SJCRH30 (cell line): ENCODE measurements at regions not wholly inside any gene's neighbourhood (a gene's known extent, or its start where the extent isn't known, plus 50 kb on each side); places are given as distances from the start of the nearest gene placed in this dataset.
"Not testable (repeated sequence)": the region's sequence is repeated elsewhere in the genome, so short reads cannot be mapped to it uniquely, and the experiment has no call there.

Source experiments
- DNase-seq, 2 experiments: peaks; one replicate each; pipeline ENCODE4 v3.0.0-alpha.2; 2015 to 2020
- H3K27ac ChIP-seq: fragments of 250-450 bp; sonication (Bioruptor Pico); 2 replicates; pipeline ENCODE4 v1.5.1; 2020; ENCODE audit warnings: mild to moderate bottlenecking, moderate library complexity
- H3K27me3 ChIP-seq: fragments of 250-450 bp; sonication (Bioruptor Pico); 2 replicates; pipeline ENCODE4 v1.5.1; 2020; ENCODE audit warnings: mild to moderate bottlenecking, moderate library complexity
- H3K36me3 ChIP-seq: fragments of 250-450 bp; sonication (Bioruptor Pico); 2 replicates; pipeline ENCODE4 v1.5.1; 2020; ENCODE audit warnings: mild to moderate bottlenecking, moderate library complexity
- H3K4me1 ChIP-seq: fragments of 250-450 bp; sonication (Bioruptor Pico); 2 replicates; pipeline ENCODE4 v1.5.1; 2020; ENCODE audit warnings: mild to moderate bottlenecking, moderate library complexity
- H3K4me3 ChIP-seq: fragments of 250-450 bp; sonication (Bioruptor Pico); 2 replicates; pipeline ENCODE4 v1.5.1; 2020; ENCODE audit warnings: mild to moderate bottlenecking, moderate library complexity
- H3K9me3 ChIP-seq: fragments of 250-450 bp; sonication (Bioruptor Pico); replicated peaks from 2 replicates; pipeline ENCODE4 v1.5.1; 2020; ENCODE audit warnings: mild to moderate bottlenecking, moderate library complexity

- no peaks in the 10 kb centered on the region for H3K27me3 ChIP-seq
- no peaks in the 10 kb centered on the region for H3K4me1 ChIP-seq
- H3K36me3 ChIP-seq = no peaks in the 10 kb centered on the region
- no peak overlapping the region for H3K27ac ChIP-seq
- no peak for DNase-seq
- no peaks in the 10 kb centered on the region for H3K9me3 ChIP-seq
- H3K4me3 ChIP-seq = no peak overlapping the region
Observed at GRCh38 chr11:134662629-134663360, 250.8 kb upstream of the B3GAT1 start.

DNA sequence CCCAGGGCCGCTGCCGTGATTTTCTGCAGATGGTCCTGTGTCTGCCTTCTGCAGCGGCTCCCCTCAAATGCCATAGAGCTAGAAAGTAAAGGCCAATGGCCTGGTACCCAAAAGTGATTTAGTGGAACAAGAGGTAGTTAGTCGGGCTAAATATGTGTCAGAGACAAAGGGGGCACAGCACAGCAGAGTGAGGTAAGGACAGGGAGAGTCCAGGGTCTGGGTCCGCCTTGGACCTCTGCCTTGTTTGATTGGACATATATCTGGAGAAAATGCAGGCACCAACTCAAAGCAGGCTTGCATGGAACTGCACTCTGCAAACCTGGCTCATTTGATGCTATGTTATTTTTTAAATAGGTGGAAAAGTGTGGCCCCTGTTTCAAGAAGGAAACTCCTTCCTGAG is 249.6 kb upstream of the B3GAT1 start:
- DNase-seq = no peak
- Histone ChIP-seq H3K27me3 (no peaks in the 10 kb centered on the region), H3K27ac (no peak overlapping the region), H3K36me3 (no peaks in the 10 kb centered on the region), H3K4me3 (no peak overlapping the region), H3K9me3 (no peaks in the 10 kb centered on the region), H3K4me1 (no peaks in the 10 kb centered on the region)

DNA sequence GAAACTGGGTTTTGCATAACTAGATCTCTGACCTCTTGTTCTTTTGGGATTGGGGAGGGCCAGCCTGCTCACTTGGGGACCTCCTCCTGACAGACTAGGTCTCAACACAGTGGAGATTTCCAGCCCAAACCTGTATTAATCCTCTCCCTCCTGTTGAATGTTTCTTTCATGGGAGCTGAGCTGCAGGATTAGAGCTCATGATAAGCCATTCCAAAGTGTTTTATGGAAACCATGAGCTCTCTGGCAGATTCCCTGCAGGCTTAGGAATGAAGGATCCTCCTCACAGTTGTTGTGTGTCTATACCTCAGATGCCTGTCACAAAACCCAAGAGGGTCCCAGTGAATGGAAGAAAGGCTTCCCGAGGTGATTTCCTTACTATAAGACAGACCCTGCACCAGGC is 248.4 kb upstream of the B3GAT1 start:
- H3K27me3 ChIP-seq = no peaks in the 10 kb centered on the region
- H3K9me3 ChIP-seq = no peaks in the 10 kb centered on the region
- no peak overlapping the region for H3K4me3 ChIP-seq
- no peak overlapping the region for H3K27ac ChIP-seq
- DNase-seq = no peak
- H3K4me1 ChIP-seq = no peaks in the 10 kb centered on the region
- no peaks in the 10 kb centered on the region for H3K36me3 ChIP-seq

- Histone ChIP-seq H3K27me3 (no peaks in the 10 kb centered on the region), H3K4me3 (no peak overlapping the region), H3K36me3 (no peaks in the 10 kb centered on the region), H3K27ac (no peak overlapping the region), H3K4me1 (no peaks in the 10 kb centered on the region), H3K9me3 (no peaks in the 10 kb centered on the region)
- DNase-seq = no peak
Observed at GRCh38 chr11:134659882-134660281, 247.8 kb upstream of the B3GAT1 start.

- DNase-seq = no peak
- H3K9me3 ChIP-seq = no peaks in the 10 kb centered on the region
Observed at GRCh38 chr11:134658481-134659225, 246.6 kb upstream of the B3GAT1 start.

GRCh38 chr11:134657631-134658030 is 245.6 kb upstream of the B3GAT1 start:
- Histone ChIP-seq H3K4me1 (no peaks in the 10 kb centered on the region), H3K4me3 (no peak overlapping the region), H3K27ac (no peak overlapping the region), H3K9me3 (no peaks in the 10 kb centered on the region), H3K27me3 (no peaks in the 10 kb centered on the region), H3K36me3 (no peaks in the 10 kb centered on the region)
- no peak for DNase-seq

More at GRCh38 chr11:134658481-134659225, 246.6 kb upstream of the B3GAT1 start:
- no peaks in the 10 kb centered on the region for H3K36me3 ChIP-seq
- no peaks in the 10 kb centered on the region for H3K27me3 ChIP-seq
- H3K4me3 ChIP-seq = no peak overlapping the region
- no peak overlapping the region for H3K27ac ChIP-seq
- no peaks in the 10 kb centered on the region for H3K4me1 ChIP-seq

DNA sequence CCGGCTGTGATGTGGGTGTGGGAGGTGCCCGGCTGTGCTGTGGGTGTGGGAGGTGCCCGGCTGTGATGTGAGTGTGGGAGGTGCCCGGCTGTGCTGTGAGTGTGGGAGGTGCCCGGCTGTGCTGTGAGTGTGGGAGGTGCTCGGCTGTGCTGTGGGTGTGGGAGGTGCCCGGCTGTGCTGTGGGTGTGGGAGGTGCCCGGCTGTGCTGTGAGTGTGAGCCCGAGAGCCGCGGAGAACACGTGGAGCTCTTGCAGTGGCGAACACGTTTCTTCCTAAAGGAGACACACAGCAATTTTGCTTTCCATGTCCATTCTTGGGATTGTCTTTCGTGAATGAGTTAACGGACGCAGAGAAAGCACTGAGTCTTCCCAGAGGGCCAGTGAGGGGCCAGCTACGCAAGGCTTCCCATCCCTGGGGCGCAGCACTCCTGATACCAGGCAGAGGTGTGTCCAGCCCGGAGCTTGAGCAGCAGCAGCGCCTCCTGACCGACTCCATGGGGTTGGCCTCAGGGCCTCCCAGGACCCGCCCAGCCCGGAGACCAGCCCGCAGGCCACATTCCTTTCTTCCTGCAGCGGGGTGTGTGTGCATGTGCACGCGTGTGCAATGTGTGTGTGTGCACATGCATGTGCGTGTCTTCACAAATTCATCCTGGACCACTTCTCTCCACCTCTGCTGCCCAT is 245.0 kb upstream of the B3GAT1 start:
- H3K4me3 ChIP-seq = no peak overlapping the region
- no peaks in the 10 kb centered on the region for H3K27me3 ChIP-seq
- H3K9me3 ChIP-seq = no peaks in the 10 kb centered on the region
- H3K27ac ChIP-seq = no peak overlapping the region
- H3K4me1 ChIP-seq = no peaks in the 10 kb centered on the region
- DNase-seq = no peak
- H3K36me3 ChIP-seq = no peaks in the 10 kb centered on the region

DNA sequence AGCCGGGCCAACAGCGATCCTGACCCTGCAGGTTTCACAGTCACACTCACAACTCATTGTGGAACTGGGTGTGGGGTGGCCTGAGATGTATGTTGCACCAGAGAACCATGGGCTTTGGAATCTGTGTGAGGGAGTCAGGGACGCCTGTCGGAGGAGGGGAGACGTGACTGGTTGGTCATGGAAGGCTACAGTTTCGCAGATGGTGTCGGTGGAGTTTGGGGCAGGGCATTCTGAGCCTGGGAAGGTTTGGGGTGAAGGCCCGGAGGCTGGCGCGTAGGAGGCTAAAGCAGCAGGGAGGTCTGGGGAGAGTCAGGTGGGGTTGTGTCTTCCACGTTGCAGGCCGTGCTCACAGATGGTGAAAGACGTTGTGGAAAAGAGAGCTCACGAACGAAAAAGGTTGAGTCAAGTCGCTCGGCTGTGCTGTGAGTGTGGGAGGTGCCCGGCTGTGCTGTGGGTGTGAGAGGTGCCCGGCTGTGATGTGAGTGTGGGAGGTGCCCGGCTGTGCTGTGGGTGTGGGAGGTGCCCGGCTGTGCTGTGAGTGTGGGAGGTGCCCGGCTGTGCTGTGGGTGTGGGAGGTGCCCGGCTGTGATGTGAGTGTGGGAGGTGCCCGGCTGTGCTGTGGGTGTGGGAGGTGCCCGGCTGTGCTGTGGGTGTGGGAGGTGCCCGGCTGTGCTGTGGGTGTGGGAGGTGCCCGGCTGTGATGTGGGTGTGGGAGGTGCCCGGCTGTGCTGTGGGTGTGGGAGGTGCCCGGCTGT is 244.2 kb upstream of the B3GAT1 start:
- H3K9me3 ChIP-seq, H3K27me3 ChIP-seq, H3K4me1 ChIP-seq, H3K4me3 ChIP-seq, H3K27ac ChIP-seq, H3K36me3 ChIP-seq, DNase-seq: not testable (repeated sequence)

GRCh38 chr11:134655189-134655989 is 243.3 kb upstream of the B3GAT1 start:
- no peak overlapping the region for H3K27ac ChIP-seq
- no peaks in the 10 kb centered on the region for H3K36me3 ChIP-seq
- peaks cover 3% of the 10 kb centered on the region; the same call in 1 of the 2 replicates for H3K27me3 ChIP-seq
- DNase-seq = no peak
- no peaks in the 10 kb centered on the region for H3K9me3 ChIP-seq
- H3K4me3 ChIP-seq = no peak overlapping the region
- H3K4me1 ChIP-seq = no peaks in the 10 kb centered on the region

DNA sequence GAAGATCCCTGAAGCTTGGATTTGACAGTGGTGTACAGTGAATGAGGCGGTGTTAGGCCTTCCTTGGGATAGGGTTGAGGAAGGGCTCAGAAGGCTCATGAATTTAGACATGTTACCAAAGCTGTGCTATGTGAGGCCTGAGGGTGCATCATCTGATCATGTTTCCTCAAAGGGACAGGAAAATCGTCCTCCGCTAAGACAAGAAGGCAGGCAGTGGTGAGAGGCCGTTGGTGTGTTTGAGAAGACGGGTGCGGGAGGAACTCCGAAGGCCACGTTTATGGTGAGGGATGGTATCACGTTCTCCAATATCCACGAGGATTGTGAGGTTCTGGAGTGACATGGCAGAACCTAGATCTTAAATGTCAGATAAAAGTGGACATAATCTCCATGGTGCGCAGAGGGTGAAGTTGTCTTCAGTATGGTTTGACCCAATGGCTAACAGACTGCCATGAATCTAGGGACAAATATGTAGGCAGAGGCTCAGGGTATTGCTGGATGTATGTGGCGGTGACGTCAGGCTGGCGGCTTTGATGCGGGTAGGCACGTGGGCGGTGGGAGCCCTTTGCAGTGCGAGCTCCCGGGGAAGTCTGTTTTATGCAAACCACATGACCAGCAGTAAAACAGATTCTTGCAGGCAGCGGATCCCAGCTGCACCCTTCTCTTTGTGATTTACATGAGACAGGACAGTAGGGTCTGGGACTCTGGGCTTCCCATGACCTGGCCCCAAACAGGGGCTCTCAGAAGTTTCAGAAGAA is 242.3 kb upstream of the B3GAT1 start:
- H3K4me3 ChIP-seq = no peak overlapping the region
- H3K36me3 ChIP-seq = no peaks in the 10 kb centered on the region
- no peaks in the 10 kb centered on the region for H3K9me3 ChIP-seq
- no peak for DNase-seq
- no peaks in the 10 kb centered on the region for H3K4me1 ChIP-seq
- peaks cover 3% of the 10 kb centered on the region; the same call in 1 of the 2 replicates for H3K27me3 ChIP-seq
- no peak overlapping the region for H3K27ac ChIP-seq

- no peaks in the 10 kb centered on the region for H3K36me3 ChIP-seq
- H3K27me3 ChIP-seq = peaks cover 3% of the 10 kb centered on the region; the same call in 1 of the 2 replicates
Observed at GRCh38 chr11:134652586-134653255, 240.7 kb upstream of the B3GAT1 start.

DNA sequence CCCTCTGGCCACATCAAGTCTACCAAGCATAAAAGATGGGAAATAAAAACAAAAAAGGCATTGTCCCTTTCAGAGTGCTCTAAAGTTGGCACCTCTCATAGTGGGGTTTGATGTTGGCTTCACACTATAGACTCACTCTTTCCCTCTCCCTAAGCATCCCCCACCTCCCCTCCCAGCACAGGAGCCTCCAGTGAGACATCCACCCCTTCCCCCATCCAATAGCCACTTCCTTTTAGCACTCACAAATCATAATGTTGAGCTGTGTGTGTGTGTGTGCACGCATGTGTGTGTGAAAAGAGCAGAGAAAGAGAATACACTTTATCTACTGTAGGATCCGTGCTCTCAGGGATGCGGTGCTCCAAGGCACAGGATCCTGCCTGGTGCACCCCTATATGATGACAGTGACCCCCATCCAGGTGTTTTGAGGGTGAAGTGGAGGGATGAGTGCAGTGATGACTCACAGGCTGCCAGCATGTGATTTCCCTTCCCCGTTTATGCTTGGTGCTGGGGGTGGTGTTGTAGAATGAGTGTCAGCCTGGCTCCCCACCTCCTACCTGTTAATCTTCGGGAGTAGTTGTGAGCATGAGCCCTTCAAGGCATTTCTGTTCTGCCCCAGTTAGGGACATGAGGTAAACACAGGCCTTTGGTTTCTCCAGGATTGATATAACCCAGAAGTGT is 235.2 kb upstream of the B3GAT1 start:
- DNase-seq = no peak
- Histone ChIP-seq H3K27me3 (peaks cover 26% of the 10 kb centered on the region), H3K36me3 (no peaks in the 10 kb centered on the region), H3K4me3 (no peak overlapping the region), H3K9me3 (no peaks in the 10 kb centered on the region), H3K4me1 (no peaks in the 10 kb centered on the region), H3K27ac (no peak overlapping the region)

More at GRCh38 chr11:134652586-134653255, 240.7 kb upstream of the B3GAT1 start:
- no peaks in the 10 kb centered on the region for H3K9me3 ChIP-seq
- no peak overlapping the region for H3K27ac ChIP-seq
- no peaks in the 10 kb centered on the region for H3K4me1 ChIP-seq
- no peak for DNase-seq
- no peak overlapping the region for H3K4me3 ChIP-seq

- Histone ChIP-seq H3K36me3 (no peaks in the 10 kb centered on the region), H3K27ac (no peak overlapping the region), H3K27me3 (peaks cover 28% of the 10 kb centered on the region), H3K9me3 (no peaks in the 10 kb centered on the region), H3K4me1 (no peaks in the 10 kb centered on the region), H3K4me3 (no peak overlapping the region)
- DNase-seq = no peak
Observed at GRCh38 chr11:134646561-134646960, 234.5 kb upstream of the B3GAT1 start.
